HCT116 (cell line): ENCODE measurements at regions not wholly inside any gene's neighbourhood (a gene's known extent, or its start where the extent isn't known, plus 50 kb on each side); places are given as distances from the start of the nearest gene placed in this dataset.

Experiments
- ATAC-seq: fragments of 200-7000 bp; cut with Tn5 transposase; 2 replicates; pipeline ENCODE4 v1.9.1; 2020; ENCODE audit warnings: mild to moderate bottlenecking, moderate library complexity
- BruUV-seq: library from RNA; stranded (reverse); fragments of 400-500 nt; replicated peaks from 2 replicates; lab custom pipeline; 2021; lab: Mats Ljungman, UMichigan
- CTCF ChIA-PET: fragments of 300-600 bp; sonication (Branson Sonifier 250); formaldehyde crosslinking; loops from one replicate; lab custom pipeline; 2021; ENCODE audit warnings: antibody characterized with exemption; lab: Charles Lee
- POLR2A ChIA-PET: fragments of 300-600, 350-600 bp; sonication (Branson Sonifier 250); formaldehyde crosslinking; loops from one replicate; lab custom pipeline; 2021; ENCODE audit warnings: antibody characterized with exemption; lab: Charles Lee
- RAD21 ChIA-PET, 2 experiments: fragments of 300-600 bp; sonication (Branson Sonifier 250); formaldehyde crosslinking; loops; one replicate each; lab custom pipeline; 2023; ENCODE audit warnings: low total read pairs in 2 of 2; ENCODE audit not compliant: uncharacterized antibody in 2 of 2, unreplicated experiment in 2 of 2, low non-redundant PET in 1 of 2; lab: Charles Lee
- DNase-seq: peaks from one replicate; pipeline ENCODE4 v3.0.0-alpha.2; 2010; ENCODE audit warnings: low read depth, low spot score
- H2AFZ ChIP-seq: fragments of 200-600 bp; shearing (Covaris generic), sonication (generic); 2 replicates; pipeline ENCODE4 v1.6.1; 2017; ENCODE audit warnings: low read depth, mixed run types, mixed read lengths, antibody characterized with exemption, low read length; ENCODE audit not compliant: poor library complexity, severe bottlenecking
- H3K27ac ChIP-seq: 2 replicates; pipeline ENCODE4 v1.5.1; 2012; ENCODE audit warnings: low read depth, low read length
- H3K27me3 ChIP-seq: fragments of 200-600 bp; sonication (generic); 2 replicates; pipeline ENCODE4 v1.6.1; 2016; ENCODE audit warnings: mixed run types, low read length, mixed read lengths; ENCODE audit not compliant: insufficient read depth
- H3K36me3 ChIP-seq, 2 experiments: fragments of 200-500 bp in 1 of 2; fragments of 200-600 bp in 1 of 2; sonication (Bioruptor generic) in 1 of 2; sonication (generic) in 1 of 2; 2 replicates each; pipeline versions ENCODE4 v1.5.1 to v1.6.1; 2014 to 2016; ENCODE audit warnings: low read length in 2 of 2, inconsistent platforms in 1 of 2, mixed read lengths in 1 of 2, mixed run types in 1 of 2; ENCODE audit not compliant: insufficient read depth in 2 of 2, control insufficient read depth in 1 of 2
- H3K4me1 ChIP-seq, 2 experiments: fragments of 200-600 bp in 1 of 2; sonication (generic) in 1 of 2; 2 replicates each; pipeline versions ENCODE4 v1.5.1 to v1.6.1; 2012 to 2017; ENCODE audit warnings: low read length in 2 of 2, inconsistent platforms in 1 of 2, mild to moderate bottlenecking in 1 of 2, mixed read lengths in 1 of 2, mixed run types in 1 of 2, moderate library complexity in 1 of 2; ENCODE audit not compliant: insufficient read depth in 2 of 2, control insufficient read depth in 1 of 2
- H3K4me2 ChIP-seq: fragments of 200-600 bp; sonication (generic); 2 replicates; pipeline ENCODE4 v1.6.1; 2017; ENCODE audit warnings: mixed run types, low read length, mixed read lengths
- H3K4me3 ChIP-seq, 2 experiments: fragments of 200-600 bp in 1 of 2; sonication (generic) in 1 of 2; replicated peaks in 1 of 2; 2 replicates each; pipeline ENCODE4 v1.5.1; 2011 to 2016; ENCODE audit warnings: low read length in 2 of 2, control low read depth in 1 of 2, low read depth in 1 of 2, mild to moderate bottlenecking in 1 of 2, mixed read lengths in 1 of 2, mixed run types in 1 of 2
- H3K79me2 ChIP-seq: fragments of 200-600 bp; sonication (generic); 2 replicates; pipeline ENCODE4 v1.6.1; 2017; ENCODE audit warnings: mild to moderate bottlenecking, mixed run types, low read length, moderate library complexity, mixed read lengths; ENCODE audit not compliant: insufficient read depth
- H3K9ac ChIP-seq: fragments of 200-600 bp; sonication (generic); 2 replicates; pipeline ENCODE4 v1.6.1; 2016; ENCODE audit warnings: low read length, mixed read lengths
- H3K9me2 ChIP-seq: fragments of 200-600 bp; sonication (generic), shearing (Covaris generic); 2 replicates; pipeline ENCODE4 v1.6.1; 2017; ENCODE audit warnings: mixed run types, mild to moderate bottlenecking, moderate library complexity; ENCODE audit not compliant: insufficient read depth
- H3K9me3 ChIP-seq, 2 experiments: fragments of 200-500 bp in 1 of 2; fragments of 200-600 bp in 1 of 2; sonication (Bioruptor generic) in 1 of 2; sonication (generic) in 1 of 2; 2 replicates each; pipeline ENCODE4 v1.6.1; 2014 to 2017; ENCODE audit warnings: low read length in 2 of 2, mixed read lengths in 2 of 2, inconsistent platforms in 1 of 2, low read depth in 1 of 2, mild to moderate bottlenecking in 1 of 2, mixed run types in 1 of 2, moderate library complexity in 1 of 2; ENCODE audit not compliant: control insufficient read depth in 1 of 2, insufficient read depth in 1 of 2
- H4K20me1 ChIP-seq: fragments of 200-600 bp; sonication (generic), shearing (Covaris generic); 2 replicates; pipeline ENCODE4 v1.6.1; 2017; ENCODE audit warnings: mixed run types, mild to moderate bottlenecking, moderate library complexity; ENCODE audit not compliant: insufficient read depth
- ATF3 ChIP-seq: IDR thresholded peaks from 2 replicates; pipeline ENCODE4 v1.6.1; 2012
- ELF1 ChIP-seq: IDR thresholded peaks from 2 replicates; pipeline ENCODE4 v1.6.1; 2012; ENCODE audit warnings: low read depth, borderline replicate concordance
- EZH2 ChIP-seq: fragments of 200-600 bp; sonication (generic); IDR thresholded peaks from 2 replicates; pipeline ENCODE4 v1.6.1; 2017; ENCODE audit warnings: antibody characterized with exemption, mixed run types
- RAD21 ChIP-seq: IDR thresholded peaks from 2 replicates; pipeline ENCODE4 v1.6.1; 2012; ENCODE audit warnings: low read depth, mild to moderate bottlenecking
- ZFX ChIP-seq: fragments of 450-650 bp; IDR thresholded peaks from 2 replicates; pipeline ENCODE4 v1.6.1; 2017
- intact Hi-C: fragments of 100-400 bp; cut with micrococcal nuclease; formaldehyde crosslinking; loops from 2 replicates; pipeline ENCODE4 v1.10.0; 2022
- TF ChIP-seq, protein P1 (sequence below): IDR thresholded peaks from 2 replicates; pipeline ENCODE4 v1.6.1; 2011; ENCODE audit warnings: mild to moderate bottlenecking, low read length, moderate library complexity; ENCODE audit not compliant: insufficient replicate concordance; ENCODE audit errors: extremely low read depth

GRCh38 chr12:74235342-74235741, 302.3 kb upstream of the ATXN7L3B start (continued):
- TF ChIP-seq, protein P1, sequence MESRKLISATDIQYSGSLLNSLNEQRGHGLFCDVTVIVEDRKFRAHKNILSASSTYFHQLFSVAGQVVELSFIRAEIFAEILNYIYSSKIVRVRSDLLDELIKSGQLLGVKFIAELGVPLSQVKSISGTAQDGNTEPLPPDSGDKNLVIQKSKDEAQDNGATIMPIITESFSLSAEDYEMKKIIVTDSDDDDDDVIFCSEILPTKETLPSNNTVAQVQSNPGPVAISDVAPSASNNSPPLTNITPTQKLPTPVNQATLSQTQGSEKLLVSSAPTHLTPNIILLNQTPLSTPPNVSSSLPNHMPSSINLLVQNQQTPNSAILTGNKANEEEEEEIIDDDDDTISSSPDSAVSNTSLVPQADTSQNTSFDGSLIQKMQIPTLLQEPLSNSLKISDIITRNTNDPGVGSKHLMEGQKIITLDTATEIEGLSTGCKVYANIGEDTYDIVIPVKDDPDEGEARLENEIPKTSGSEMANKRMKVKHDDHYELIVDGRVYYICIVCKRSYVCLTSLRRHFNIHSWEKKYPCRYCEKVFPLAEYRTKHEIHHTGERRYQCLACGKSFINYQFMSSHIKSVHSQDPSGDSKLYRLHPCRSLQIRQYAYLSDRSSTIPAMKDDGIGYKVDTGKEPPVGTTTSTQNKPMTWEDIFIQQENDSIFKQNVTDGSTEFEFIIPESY, result no peak

- POLR2A ChIA-PET, result no interaction called here
- CTCF ChIA-PET, result no interaction called here
- H3K9me3 ChIP-seq, result peaks cover 3 to 4% of the 10 kb centered on the region in 2 experiments; a peak in 2 of 4 replicates
- no peak for TF ChIP-seq ZFX
- no peak for TF ChIP-seq ELF1
- no peak for TF ChIP-seq ATF3
- TF ChIP-seq, all 23 proteins: peak for 0
- intact Hi-C loops, result no loop called here
- RAD21 ChIA-PET, result no interaction called here
- Histone ChIP-seq H4K20me1 (no peaks in the 10 kb centered on the region), H2AFZ (no peak overlapping the region), H3K4me3 (no peak overlapping the region), H3K4me1 (no peaks in the 10 kb centered on the region), H3K9me2 (no peaks in the 10 kb centered on the region), H3K9ac (no peak overlapping the region), H3K4me2 (no peak overlapping the region), H3K79me2 (no peaks in the 10 kb centered on the region), H3K36me3 (no peaks in the 10 kb centered on the region), H3K27me3 (no peaks in the 10 kb centered on the region), H3K27ac (no peak overlapping the region)
- BruUV-seq, result no TSS peak
- ATAC-seq, result no peak
- DNase-seq, result no peak
Measured at GRCh38 chr12:74241341-74241740, 296.3 kb upstream of the ATXN7L3B start.

- CTCF ChIA-PET, result no interaction called here
- no peak overlapping the region for H3K4me3 ChIP-seq
- H3K9me2 ChIP-seq, result no peaks in the 10 kb centered on the region
- no peak overlapping the region for H3K27ac ChIP-seq
- intact Hi-C loops, result no loop called here
- RAD21 ChIA-PET, result no interaction called here
- DNase-seq (no peak), ATAC-seq (no peak)
- BruUV-seq, result no TSS peak
- H3K9me3 ChIP-seq, result peaks cover 3 to 4% of the 10 kb centered on the region in 2 experiments; a peak in 2 of 4 replicates
- H3K4me1 ChIP-seq, result no peaks in the 10 kb centered on the region
- H3K9ac ChIP-seq, result no peak overlapping the region
- H3K79me2 ChIP-seq, result no peaks in the 10 kb centered on the region
- TF ChIP-seq EZH2 (no peak), ELF1 (no peak), RAD21 (no peak)
- TF ChIP-seq, protein P1, result no peak
- POLR2A ChIA-PET, result no interaction called here
- no peak overlapping the region for H2AFZ ChIP-seq
- no peaks in the 10 kb centered on the region for H3K36me3 ChIP-seq
- no peaks in the 10 kb centered on the region for H3K27me3 ChIP-seq
- no peak overlapping the region for H3K4me2 ChIP-seq
- no peaks in the 10 kb centered on the region for H4K20me1 ChIP-seq
Measured at GRCh38 chr12:74242088-74242487, 295.5 kb upstream of the ATXN7L3B start.
